ENCODE measurements at regions not wholly inside any gene's neighbourhood (a gene's known extent, or its start where the extent isn't known, plus 50 kb on each side); places are given as distances from the start of the nearest gene placed in this dataset.

DNA sequence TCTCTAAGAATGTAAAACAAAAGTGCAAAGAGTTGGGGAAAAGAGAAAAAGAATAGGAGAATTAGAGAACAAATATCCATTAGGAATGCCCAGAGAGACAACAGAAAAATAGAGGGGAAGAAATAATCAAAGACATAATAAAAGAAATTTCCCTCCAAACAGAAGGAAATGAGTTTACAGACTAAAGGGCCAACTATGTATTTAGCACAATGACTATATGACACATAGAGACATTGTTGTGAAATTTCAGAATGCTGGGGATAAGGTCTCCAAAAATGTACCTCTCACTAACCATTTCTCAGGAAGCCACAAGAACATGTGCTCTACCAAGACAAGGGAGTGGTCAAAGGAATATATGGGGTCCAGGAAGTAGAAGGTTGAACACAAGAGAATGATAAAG, 121.0 kb upstream of the ACSL4 start:
- no peak overlapping the region for H3K27ac Mint-ChIP-seq
- H3K4me1 Mint-ChIP-seq: peaks cover 32% of the 10 kb centered on the region
- TF ChIP-seq CTCF (IDR thresholded peaks at IDR 0.05; ENCODE audit: unreplicated experiment in 3 of 3): no peak
- no peaks in the 10 kb centered on the region for H3K27me3 Mint-ChIP-seq (ENCODE audit: low read depth)
- no peak overlapping the region for H3K4me3 Mint-ChIP-seq
- peaks cover 15% of the 10 kb centered on the region for H3K9me3 Mint-ChIP-seq
- H3K36me3 Mint-ChIP-seq (ENCODE audit: low read depth): no peaks in the 10 kb centered on the region

GRCh38 chrX:109855501-109855900, 122.4 kb upstream of the ACSL4 start:
- TF ChIP-seq CTCF (IDR thresholded peaks at IDR 0.05; ENCODE audit: unreplicated experiment in 3 of 3): no peak
- no peak overlapping the region for H3K27ac Mint-ChIP-seq
- H3K9me3 Mint-ChIP-seq: peaks cover 15% of the 10 kb centered on the region
- no peaks in the 10 kb centered on the region for H3K36me3 Mint-ChIP-seq (ENCODE audit: low read depth)
- peaks cover 20% of the 10 kb centered on the region for H3K4me1 Mint-ChIP-seq
- H3K27me3 Mint-ChIP-seq (ENCODE audit: low read depth): no peaks in the 10 kb centered on the region
- H3K4me3 Mint-ChIP-seq: no peak overlapping the region

DNA sequence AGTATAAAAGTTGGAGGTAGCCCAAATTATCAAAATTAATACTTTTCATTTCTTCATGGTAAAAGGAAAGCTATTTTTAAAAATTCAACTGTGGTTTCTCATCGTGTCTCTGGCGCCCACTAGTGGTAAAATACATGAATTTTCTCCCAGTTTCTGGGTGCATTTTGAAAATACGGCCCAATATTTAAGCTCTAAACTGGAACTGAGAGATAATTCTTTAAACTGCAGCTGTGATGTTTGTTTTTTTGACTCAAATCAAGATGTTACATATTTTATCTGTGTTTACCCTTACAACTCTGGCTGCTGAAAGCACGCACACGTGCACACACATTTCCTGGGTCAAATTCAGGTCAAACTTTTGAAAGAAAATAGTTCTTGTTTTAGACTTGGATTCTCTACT, 123.9 kb upstream of the ACSL4 start:
- H3K36me3 Mint-ChIP-seq (ENCODE audit: low read depth): no peaks in the 10 kb centered on the region
- H3K27me3 Mint-ChIP-seq (ENCODE audit: low read depth): peaks cover 4% of the 10 kb centered on the region
- peaks cover 15% of the 10 kb centered on the region for H3K9me3 Mint-ChIP-seq
- no peak overlapping the region for H3K4me3 Mint-ChIP-seq
- peaks cover 10% of the 10 kb centered on the region for H3K4me1 Mint-ChIP-seq
- no peak overlapping the region for H3K27ac Mint-ChIP-seq
- peak; percentile 92 to 95 (median 93) for TF ChIP-seq CTCF (IDR thresholded peaks at IDR 0.05; ENCODE audit: unreplicated experiment in 3 of 3)

GRCh38 chrX:109857584-109858228, 124.6 kb upstream of the ACSL4 start:
- Mint-ChIP-seq H3K36me3 (ENCODE audit: low read depth) (no peaks in the 10 kb centered on the region), H3K27me3 (ENCODE audit: low read depth) (peaks cover 4% of the 10 kb centered on the region), H3K4me3 (no peak overlapping the region), H3K4me1 (peaks cover 10% of the 10 kb centered on the region), H3K9me3 (peaks cover 14% of the 10 kb centered on the region), H3K27ac (peak overlapping the region in 1 of 3 experiments; percentile 25)
- TF ChIP-seq CTCF (IDR thresholded peaks at IDR 0.05; ENCODE audit: unreplicated experiment in 3 of 3): no peak

GRCh38 chrX:109858602-109859341, 125.7 kb upstream of the ACSL4 start:
- Mint-ChIP-seq H3K27me3 (ENCODE audit: low read depth) (peaks cover 4% of the 10 kb centered on the region), H3K4me3 (no peak overlapping the region), H3K9me3 (peaks cover 8% of the 10 kb centered on the region), H3K36me3 (ENCODE audit: low read depth) (no peaks in the 10 kb centered on the region), H3K4me1 (peaks cover 14% of the 10 kb centered on the region), H3K27ac (no peak overlapping the region)
- no peak for TF ChIP-seq CTCF (IDR thresholded peaks at IDR 0.05; ENCODE audit: unreplicated experiment in 3 of 3)

DNA sequence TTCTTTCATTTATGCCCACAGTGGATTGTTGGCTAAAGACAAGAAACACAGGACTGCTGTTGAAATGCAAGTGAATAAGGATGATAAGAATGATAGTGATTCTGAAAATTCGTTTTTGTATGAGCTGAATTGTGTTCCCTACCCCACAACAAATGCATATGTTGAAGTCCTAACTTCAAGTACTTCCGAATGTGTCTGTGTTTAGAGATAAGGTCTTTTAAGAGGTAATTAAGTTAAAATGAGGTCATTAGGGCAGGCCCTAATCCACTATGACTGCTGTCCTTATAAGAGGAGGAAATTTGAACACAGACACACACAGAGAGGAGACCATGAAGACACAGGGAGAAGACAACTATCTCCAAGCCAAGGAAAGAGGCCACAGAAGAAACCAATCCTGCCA, 126.6 kb upstream of the ACSL4 start:
- Mint-ChIP-seq H3K27me3 (ENCODE audit: low read depth) (peaks cover 4% of the 10 kb centered on the region), H3K4me1 (peaks cover 14% of the 10 kb centered on the region), H3K36me3 (ENCODE audit: low read depth) (no peaks in the 10 kb centered on the region), H3K27ac (no peak overlapping the region), H3K9me3 (peaks cover 2% of the 10 kb centered on the region), H3K4me3 (no peak overlapping the region)
- TF ChIP-seq CTCF (IDR thresholded peaks at IDR 0.05; ENCODE audit: unreplicated experiment in 3 of 3): no peak

All from nephron (organoid).